Left ventricle myocardium inferior (tissue), 1 donor: ENCODE measurements at regions not wholly inside any gene's neighbourhood (a gene's known extent, or its start where the extent isn't known, plus 50 kb on each side); places are given as distances from the start of the nearest gene placed in this dataset.

Source experiments
- DNase-seq: peaks from one replicate; pipeline ENCODE4 v3.0.0-alpha.2; 2020
- H3K27ac ChIP-seq: fragments of 200-600 bp; replicated peaks from 2 replicates; pipeline ENCODE4 v1.8.0; 2021
- H3K27me3 ChIP-seq: fragments of 200-600 bp; 2 replicates; pipeline ENCODE4 v1.8.0; 2021; ENCODE audit warnings: low read depth
- H3K36me3 ChIP-seq: fragments of 200-600 bp; 2 replicates; pipeline ENCODE4 v1.8.0; 2021
- H3K4me1 ChIP-seq: fragments of 200-600 bp; 2 replicates; pipeline ENCODE4 v1.8.0; 2021
- H3K4me3 ChIP-seq: fragments of 200-600 bp; 2 replicates; pipeline ENCODE4 v1.8.0; 2021; ENCODE audit warnings: mild to moderate bottlenecking, moderate library complexity
- H3K9me3 ChIP-seq: fragments of 200-600 bp; replicated peaks from 2 replicates; pipeline ENCODE4 v1.8.0; 2021
- intact Hi-C: fragments of 100-400 bp; cut with micrococcal nuclease; formaldehyde crosslinking; loops from one replicate; pipeline ENCODE4 v1.11.0; 2022
- TF ChIP-seq, protein P1 (sequence below): fragments of 200-600 bp; IDR thresholded peaks from 2 replicates; pipeline ENCODE4 v1.8.0; 2021; ENCODE audit warnings: antibody characterized with exemption, mild to moderate bottlenecking, borderline replicate concordance
- donor health status: DM: no; HTN: yes; CAD: no; lungs with severe emphysema.

DNA sequence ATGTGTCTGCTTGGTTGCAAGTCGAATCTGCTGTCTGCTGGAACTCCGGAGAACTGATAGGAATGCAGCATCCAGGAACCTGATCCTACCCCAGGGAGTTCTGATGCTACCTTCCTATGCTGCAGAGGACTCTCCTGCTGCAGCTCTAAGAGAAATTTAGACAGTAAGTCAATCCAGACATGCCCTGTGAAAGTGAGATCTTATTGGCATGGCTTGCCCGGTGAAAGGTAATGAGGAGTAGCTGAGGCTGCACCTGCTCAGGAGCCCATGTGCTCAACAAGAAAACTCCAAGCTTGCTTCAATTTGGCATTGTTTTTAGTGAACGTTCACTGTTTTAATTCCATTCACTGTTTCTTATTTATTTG, 217.3 kb upstream of the SERP2 start:
- intact Hi-C loops: no loop called here
- no peak for DNase-seq
- H3K27ac ChIP-seq: peak overlapping the region; percentile 83
- no peaks in the 10 kb centered on the region for H3K9me3 ChIP-seq
- TF ChIP-seq, protein P1, sequence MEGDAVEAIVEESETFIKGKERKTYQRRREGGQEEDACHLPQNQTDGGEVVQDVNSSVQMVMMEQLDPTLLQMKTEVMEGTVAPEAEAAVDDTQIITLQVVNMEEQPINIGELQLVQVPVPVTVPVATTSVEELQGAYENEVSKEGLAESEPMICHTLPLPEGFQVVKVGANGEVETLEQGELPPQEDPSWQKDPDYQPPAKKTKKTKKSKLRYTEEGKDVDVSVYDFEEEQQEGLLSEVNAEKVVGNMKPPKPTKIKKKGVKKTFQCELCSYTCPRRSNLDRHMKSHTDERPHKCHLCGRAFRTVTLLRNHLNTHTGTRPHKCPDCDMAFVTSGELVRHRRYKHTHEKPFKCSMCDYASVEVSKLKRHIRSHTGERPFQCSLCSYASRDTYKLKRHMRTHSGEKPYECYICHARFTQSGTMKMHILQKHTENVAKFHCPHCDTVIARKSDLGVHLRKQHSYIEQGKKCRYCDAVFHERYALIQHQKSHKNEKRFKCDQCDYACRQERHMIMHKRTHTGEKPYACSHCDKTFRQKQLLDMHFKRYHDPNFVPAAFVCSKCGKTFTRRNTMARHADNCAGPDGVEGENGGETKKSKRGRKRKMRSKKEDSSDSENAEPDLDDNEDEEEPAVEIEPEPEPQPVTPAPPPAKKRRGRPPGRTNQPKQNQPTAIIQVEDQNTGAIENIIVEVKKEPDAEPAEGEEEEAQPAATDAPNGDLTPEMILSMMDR: no peak
- no peaks in the 10 kb centered on the region for H3K36me3 ChIP-seq
- H3K4me1 ChIP-seq: peaks cover 38% of the 10 kb centered on the region
- H3K4me3 ChIP-seq: peak overlapping the region; percentile 48
- no peaks in the 10 kb centered on the region for H3K27me3 ChIP-seq

DNA sequence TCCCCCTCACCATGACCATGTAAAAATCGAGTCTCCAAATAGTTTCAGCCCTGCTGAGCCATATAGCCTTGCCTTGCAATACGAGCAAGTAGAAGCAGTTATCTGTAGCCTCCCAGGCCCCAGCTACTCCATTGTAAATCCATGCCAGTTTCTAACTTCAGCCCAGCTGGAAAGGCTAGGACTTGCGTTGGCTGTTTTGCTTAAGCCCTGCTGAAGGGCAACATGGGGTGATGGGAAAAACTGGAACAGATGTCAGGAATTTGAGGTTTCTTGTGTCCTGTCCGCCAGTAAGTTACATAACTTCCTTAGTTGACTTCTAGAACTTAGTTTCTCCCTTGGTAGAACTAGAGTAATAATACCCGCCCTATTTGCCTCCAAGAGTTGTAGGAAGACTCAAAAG, 216.0 kb upstream of the SERP2 start:
- H3K9me3 ChIP-seq: no peaks in the 10 kb centered on the region
- H3K27me3 ChIP-seq: no peaks in the 10 kb centered on the region
- H3K4me3 ChIP-seq: no peak overlapping the region
- no peak overlapping the region for H3K27ac ChIP-seq
- TF ChIP-seq, protein P1: no peak
- H3K4me1 ChIP-seq: peaks cover 32% of the 10 kb centered on the region
- DNase-seq: no peak
- no peaks in the 10 kb centered on the region for H3K36me3 ChIP-seq
- intact Hi-C loops: no loop called here

DNA sequence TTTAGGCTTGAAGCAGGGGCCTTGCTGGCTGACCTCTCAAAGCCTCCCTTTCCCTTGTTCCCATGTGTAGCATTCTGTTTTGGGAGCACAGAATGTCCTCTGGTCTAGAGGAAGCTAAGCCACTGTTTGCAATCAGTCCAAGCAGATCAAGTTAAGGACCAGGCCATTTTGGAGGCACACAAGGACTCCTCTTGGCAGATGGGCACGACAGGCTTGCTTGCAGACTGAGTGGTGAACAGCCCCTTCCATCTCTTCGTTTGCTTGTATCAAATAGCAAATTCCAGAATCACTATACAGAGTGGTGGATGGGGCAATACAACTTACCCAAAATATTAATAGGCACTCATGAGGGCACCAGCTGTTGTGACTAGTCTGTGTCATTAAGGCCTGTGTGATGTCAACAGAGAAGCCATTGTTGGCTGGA, 215.5 kb upstream of the SERP2 start:
- no peak for DNase-seq
- Histone ChIP-seq H3K36me3 (no peaks in the 10 kb centered on the region), H3K27ac (no peak overlapping the region), H3K4me1 (peaks cover 32% of the 10 kb centered on the region), H3K9me3 (no peaks in the 10 kb centered on the region), H3K27me3 (no peaks in the 10 kb centered on the region), H3K4me3 (no peak overlapping the region)
- intact Hi-C loops: no loop called here
- TF ChIP-seq, protein P1: no peak

DNA sequence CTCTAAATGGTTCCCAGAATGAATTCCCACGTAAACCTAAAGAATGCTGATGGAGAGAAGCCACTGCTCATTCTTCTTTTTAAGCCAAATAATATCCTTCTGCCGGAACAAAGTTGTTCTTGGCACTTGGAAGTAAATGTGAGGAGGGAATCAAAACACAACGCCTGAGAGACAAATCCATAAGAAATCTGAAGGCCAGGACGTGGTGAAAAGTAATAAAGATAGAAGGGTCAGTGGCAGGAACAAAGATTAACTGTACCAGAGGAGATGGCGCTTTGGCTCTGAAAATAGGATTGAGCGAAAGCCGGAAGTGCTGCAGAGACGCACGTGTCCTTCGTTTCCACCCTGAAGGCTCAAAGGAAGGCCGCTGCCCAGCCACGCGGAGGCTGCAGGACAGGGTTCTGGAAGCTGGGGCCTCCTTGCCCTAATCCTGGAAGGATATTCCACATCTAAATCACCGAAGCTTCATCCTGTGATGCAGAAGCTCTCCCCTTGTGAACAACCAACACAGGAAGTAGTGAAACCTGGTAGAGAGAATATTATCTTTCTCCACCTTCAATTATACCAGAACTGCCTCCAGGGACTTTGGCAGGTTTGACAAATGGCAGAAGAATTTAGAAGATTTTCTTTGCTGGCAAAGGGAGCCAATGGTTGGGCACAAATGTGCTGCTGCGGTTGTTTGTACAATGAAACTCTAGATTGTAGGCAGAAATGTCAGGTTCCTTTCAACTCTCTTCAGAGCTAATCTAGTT, 214.6 kb upstream of the SERP2 start:
- intact Hi-C loops: no loop called here

DNA sequence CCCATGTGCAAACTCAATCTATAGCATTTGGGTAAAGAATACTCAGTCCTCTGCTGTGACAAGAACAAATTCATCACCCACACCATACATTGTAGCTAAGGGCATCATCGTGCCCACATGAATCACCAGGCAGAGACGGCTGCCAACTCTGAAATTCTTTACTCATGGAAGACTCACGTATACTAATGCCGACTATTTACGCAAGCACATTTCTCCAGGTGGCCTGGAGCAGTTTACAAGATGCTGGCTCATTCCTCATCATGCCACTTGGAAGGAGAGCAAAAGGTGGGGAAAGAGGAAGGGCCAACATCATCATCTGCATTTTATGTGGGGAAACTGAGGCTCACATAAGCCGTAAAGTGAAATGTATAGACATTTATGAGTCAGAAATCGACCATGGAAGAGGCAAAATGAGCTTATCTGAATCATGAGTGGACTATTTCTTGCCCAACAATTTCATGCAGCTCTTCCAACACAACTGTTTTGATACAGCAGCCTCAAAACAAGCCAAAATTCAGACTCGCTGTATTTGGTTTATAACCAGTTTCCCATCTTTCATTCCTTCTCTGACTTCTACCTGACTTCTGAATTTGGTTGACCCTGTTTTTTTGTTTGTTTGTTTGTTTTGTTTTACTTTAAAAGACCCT, 213.9 kb upstream of the SERP2 start:
- no peaks in the 10 kb centered on the region for H3K27me3 ChIP-seq
- peak overlapping the region; percentile 17 for H3K27ac ChIP-seq
- intact Hi-C loops: no loop called here
- TF ChIP-seq, protein P1: no peak
- no peak overlapping the region for H3K4me3 ChIP-seq
- DNase-seq: no peak
- no peaks in the 10 kb centered on the region for H3K9me3 ChIP-seq
- H3K36me3 ChIP-seq: no peaks in the 10 kb centered on the region
- peaks cover 32% of the 10 kb centered on the region for H3K4me1 ChIP-seq

More for the DNA sequence above, 214.6 kb upstream of the SERP2 start:
- peak overlapping the region; percentile 17 for H3K27ac ChIP-seq
- H3K36me3 ChIP-seq: no peaks in the 10 kb centered on the region
- TF ChIP-seq, protein P1: no peak
- no peaks in the 10 kb centered on the region for H3K9me3 ChIP-seq
- no peak overlapping the region for H3K4me3 ChIP-seq
- DNase-seq: no peak
- no peaks in the 10 kb centered on the region for H3K27me3 ChIP-seq
- peaks cover 32% of the 10 kb centered on the region for H3K4me1 ChIP-seq
